ENCODE measurements at regions not wholly inside any gene's neighbourhood (a gene's known extent, or its start where the extent isn't known, plus 50 kb on each side); places are given as distances from the start of the nearest gene placed in this dataset.
A peak's percentile ranks its signal among the peaks of the same experiment; 100 is the strongest.

DNA sequence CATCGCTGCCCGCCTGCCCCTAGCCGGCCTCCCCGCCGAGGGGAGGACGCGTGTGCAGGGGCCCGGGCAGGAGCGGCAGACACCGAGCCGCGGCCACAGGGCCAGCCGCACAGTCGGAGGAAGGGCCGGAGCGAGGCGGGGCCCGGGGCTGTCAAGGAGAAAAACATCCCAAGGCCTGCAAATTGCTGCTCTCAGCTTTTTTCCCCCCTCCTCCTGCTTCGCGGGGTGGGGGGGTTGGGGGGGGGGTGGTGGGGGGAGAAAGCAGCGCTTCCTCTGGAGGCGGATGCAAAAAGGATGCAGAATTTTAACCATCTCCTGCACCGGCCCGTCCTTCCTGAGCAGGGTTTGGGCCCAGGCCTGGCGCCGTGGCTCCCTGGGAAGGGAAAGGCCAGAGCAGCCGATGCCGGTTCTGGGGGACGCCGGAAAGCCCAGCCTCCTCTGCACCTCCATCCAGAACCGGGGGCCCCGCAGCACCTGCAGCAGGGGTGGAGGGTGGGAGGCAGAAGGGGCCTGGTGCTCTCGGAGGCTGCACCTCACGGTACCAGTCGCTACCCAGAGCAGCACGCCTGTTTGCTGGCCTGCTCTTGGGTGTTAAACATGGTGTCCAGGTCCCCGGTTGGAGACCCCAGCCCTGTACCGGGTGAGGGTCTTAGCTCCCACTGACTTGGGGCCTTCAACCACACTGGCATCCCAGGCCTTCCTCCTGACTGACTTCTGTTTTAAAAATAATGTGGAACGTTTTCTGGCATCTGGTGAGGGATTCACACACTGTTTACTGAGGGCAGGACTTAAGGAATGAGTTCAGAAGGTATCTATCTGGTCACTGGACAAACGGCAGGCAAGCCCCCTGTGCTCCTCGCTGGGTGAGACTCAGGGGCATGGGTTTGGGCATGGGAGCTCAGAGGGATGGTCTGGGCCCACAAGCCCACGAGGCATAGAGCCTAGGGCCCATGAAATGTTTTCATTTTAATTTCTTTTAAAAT, 77.4 kb upstream of the WNT7B start:
- peak; percentile 50 for DNase-seq

DNA sequence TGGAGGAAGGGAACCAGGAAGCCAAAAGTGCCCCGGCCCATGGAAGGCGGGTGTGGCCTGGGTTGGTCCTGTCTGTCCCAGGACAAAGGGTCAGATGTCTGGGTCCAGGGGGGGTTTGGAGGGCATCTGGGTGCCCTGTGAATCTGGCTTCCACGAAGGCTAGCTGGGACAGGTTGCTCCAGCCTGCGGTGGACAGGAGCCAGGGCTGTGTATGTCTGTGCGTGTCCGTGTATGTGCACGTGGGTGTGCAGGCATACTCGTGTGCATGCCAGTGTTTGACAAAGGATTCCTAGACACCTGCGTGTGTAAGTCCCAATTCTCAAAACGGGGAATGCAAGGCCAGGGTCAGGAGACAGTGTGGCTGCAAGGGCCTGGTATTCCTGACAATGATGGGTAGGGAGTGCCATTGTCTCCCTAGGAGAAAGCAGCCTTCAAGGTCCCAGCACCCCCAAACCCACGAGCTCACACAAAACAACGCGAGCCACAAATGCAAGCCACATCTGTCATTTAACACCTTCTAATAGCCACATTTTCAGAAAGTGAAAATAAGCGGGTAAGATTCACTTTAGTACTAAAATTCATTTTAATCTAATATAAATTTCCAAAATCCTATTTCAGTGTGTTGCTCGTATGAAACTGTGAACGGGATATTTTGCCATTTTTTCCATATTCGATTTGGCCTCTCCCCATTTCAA, 78.4 kb upstream of the WNT7B start:
- no peak for DNase-seq

DNA sequence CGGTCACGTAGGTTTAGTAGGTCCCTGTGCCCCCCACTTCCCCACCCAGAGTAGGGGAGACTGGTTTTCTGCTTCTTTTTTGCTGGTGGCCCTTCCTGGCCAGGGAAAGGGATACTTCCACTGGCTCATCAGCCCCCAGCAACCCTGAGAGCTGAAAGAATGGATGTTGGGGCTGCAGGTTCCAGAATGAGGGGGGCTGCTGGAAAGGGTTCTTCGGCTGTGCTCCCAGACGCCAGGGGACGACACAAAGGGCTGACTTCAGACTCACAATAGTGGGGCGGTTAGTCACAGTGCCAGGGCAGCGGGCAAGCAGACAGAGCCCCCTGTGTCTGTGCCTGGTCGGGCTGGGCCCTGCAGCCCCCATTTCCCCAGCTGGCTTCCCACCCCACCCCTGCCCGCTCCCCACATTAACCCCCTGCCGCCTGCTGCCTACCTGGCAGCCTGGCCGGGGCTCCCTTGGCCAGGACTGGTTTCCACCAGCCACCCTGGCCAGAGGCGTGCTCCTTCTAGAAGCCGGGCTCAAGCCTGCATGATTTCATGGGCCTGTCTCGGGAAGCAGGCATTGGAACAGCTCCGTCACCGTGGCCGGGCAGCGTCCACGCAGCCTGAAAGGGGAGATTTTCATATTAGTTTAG, 79.1 kb upstream of the WNT7B start:
- DNase-seq, result no peak

DNA sequence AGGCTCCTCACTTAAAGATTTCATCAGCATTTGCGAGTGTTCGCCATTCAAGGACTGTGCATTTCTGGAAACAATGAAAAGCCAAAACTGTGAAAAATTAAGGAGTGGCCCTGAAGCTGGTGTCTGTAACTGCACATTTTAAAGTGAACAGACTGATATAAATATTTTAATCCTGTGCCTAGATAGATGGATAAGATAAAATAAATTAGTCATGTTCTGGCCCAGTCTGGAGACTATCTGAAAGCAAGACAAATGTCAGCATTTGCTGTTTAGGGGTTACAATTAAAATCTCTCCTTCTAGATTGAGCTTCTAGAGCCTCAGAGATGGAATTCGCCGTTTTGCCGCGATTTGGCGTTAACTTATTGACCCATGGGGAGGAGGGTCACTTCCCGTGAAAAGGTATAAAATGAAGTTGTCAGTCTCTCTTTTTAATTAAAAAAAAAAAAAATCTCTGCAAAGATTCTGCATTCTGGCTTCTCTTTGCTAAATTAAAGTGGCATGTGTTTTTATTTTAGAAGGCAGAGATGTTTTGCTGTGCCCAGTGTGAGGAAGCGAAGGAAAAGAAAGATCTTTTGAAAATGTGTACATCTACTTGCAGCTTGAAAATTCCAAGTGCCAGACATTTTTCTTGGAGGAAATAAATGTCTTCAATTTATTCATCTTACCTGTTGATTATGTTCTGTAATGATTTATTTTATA, 79.7 kb upstream of the WNT7B start:
- no peak for DNase-seq

DNA sequence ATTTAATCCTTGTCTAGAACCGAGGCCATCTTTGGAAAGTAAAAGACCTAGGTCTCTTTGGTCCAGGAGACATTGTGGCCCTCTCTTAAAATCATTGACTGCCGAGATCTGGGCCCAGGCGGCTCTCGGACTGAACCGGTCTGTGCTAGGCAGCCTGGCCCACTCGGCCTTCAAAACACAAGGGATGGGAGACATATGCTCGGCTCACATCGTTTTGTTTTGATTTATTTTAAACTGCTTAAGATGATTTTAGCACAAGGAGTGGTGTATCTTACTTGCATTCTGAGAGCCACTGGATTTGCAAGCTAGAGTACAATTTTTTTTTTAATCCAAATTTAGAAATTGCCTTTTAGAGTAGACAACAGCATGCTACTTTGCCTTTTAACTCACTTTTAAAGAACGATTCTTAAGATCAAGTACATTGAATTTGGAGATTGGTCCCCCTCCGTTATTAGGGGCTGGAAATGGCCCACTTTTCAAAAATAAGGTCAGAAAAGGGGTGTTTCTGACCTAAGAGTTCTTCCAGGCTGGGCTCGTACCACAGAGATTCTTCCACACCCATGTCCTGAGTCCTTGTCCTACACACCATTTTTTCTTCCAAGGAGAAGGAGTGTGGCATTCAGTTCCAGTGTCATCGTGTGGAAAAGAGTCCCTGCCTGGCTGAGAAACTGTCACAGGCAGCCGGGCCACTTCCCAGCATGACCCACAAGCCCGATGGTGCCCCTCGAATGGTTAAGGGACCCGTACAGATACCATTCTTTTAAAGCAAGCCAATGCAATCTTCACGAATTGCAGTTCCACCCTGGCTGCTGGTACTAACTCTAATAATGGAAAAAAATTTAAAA, 80.5 kb upstream of the WNT7B start:
- DNase-seq, result no peak

DNA sequence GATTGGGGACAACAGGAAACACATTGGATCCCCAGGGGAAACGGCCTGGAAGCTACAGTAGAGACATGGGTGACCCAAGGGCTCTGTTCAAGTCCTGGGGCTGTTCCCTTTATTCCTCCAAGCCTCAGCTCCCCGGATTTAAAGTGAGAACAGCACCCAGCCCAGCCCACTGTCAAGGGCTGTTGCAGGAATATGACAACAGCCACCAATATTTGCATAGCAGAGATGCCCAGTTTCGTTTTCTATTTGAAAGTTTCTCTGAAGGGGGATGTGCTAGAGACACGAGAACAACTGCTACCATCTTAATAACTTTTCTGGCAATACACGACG, 81.1 kb upstream of the WNT7B start:
- DNase-seq, result peak; percentile 85

DNA sequence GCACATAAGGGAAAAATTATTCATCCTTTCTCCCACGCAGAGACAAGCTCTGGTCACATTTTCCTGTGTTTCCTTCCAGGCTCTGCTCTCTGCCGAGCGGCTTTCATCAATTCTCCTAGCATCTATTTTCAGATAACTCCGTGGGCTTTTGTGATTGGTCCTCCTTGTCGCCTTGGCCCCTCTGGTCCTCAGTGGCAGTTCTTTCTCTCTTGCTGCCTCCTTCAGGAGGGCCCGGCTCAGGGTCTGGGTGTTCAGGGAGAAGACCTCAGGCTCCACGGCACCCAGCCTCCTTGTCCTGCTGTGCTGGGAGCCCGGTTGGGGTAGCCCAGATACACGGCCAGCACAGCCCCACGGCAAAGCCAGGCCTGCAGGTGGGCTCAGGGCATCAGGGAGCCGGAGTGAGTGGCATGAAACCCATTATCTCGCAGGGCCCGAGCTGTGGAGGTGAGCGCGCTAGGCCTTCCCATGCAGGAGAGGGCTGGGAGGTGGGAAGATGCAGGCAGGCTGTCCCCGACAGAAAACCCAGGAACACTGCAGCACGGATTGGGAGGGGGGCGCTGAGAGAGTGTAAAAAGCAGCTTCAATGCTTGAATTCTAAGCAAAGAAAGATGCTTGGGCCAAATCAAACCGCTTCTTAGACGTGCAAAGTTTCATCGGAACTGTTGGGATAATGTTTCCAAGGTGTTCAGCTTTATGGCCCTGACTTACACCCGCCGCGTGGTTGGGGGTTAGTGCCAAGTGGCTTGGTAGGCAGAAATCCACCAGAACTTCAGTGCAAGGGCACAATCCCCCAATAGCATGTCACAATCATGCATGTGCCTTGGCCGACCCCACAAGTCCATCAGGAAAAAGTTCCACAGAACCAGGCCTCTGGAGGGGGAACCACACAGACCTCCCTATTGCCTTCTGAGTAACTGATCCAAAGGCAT, 81.9 kb upstream of the WNT7B start:
- no peak for DNase-seq

DNA sequence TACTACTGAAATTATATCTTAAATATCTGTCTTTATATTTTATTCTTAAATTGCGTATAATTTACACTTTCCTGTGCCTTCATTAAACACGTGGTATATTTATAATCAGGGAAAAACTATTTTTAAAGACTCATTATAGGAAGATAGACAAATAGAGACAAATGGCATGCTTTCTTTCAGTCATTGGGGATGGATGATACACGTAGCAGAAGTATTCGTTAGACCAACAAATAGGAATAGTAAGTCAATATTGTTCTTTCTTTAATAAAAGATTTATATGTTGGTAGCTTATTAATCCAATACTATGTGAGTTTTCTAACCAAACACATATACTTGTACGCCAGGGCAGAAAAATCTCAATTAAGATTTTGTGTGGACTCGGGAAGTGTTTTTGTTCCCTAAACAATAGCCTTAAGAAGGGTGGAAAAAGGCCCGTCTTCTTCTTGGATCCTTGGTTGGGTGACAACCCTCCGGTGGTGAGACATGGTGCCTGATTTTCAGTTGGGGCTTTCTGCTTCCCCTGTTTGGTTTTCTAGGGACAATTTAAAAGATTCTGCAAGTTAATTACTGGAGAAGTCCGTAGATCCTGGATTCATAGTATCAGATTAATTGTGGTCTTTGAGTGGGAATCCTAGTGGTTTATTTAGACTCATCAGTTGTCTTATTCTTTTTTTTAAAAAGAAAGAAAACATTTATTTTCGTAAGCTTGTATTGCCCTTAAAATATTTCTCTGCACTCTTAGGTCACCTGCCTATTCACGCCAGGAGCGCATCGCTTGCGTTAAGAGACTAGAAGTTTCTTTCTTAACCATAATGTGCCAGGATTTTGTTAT, 83.5 kb upstream of the WNT7B start:
- no peak for DNase-seq

DNA sequence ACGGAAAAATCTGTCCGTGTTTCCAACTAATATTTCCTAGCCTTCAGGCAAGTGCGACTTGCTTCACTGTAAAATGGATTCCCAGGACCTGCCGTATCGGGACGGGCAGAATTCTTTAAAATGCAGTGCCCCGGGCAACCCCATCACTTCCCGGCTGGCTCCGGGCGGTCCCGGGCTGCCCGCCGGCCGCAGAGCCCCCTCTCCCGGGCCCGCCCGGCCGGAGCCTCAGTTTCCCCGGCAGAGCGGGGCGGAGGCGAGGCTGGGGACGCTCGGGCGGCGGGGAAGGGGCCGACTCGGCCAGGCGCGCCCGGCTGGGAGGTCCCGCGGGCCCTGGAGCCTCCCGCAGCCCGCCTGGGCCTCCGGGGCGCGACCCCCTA, 84.2 kb upstream of the WNT7B start:
- no peak for DNase-seq

DNA sequence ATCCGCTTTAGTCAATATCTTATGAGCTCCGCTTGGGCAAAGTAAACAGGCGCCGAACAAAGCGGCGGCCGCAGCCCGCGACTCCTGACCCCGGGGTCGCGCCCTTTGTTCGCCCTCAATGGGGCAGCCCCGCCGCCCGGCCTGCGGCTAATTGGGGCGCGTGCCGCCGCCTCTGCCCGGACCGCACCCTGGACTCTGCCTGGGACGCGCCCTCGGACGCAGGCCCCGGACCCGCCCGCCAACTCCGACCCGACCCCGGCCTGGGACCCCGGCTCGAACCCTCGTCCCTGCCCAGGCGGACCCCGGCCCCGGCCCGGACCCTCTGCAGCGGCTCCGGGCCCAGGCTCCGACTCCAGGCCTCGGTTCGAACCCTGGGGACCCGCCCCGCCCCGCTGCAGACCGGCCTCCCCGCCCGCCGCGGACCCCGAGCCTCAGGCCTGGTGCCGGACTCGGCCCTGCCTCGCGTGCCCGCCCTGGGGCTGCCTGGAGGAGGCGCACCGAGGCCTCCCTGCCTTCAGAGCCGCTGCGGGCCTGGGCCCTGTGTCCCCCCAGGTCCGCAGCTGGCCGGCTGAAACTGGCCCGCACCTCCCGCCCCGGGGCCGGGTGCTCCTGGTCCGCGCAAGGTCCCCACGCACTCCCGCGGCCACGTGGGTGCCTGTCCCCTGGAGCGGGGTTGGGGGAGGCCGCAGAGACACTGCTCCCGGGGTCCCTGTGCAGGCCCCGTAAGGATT, 84.7 kb upstream of the WNT7B start:
- no peak for DNase-seq

DNA sequence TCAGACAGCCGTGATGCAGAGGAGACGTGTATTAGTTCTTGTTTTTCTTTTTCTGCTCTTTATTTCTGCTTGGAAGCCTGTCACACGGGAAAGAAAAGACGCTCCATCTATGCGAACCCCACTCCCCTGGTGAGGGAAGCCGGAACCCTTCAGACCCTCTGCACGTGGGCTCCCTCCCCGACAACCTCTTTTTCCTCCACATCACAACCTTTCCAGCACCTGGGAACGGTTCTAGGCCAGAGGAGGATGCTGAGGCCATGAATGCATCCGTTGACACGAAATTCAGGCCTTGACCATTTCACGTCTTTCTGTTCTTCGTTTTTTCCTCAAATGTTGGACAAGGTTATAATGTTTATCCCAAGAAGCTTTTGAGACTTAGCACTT, 85.3 kb upstream of the WNT7B start:
- DNase-seq, result no peak

DNA sequence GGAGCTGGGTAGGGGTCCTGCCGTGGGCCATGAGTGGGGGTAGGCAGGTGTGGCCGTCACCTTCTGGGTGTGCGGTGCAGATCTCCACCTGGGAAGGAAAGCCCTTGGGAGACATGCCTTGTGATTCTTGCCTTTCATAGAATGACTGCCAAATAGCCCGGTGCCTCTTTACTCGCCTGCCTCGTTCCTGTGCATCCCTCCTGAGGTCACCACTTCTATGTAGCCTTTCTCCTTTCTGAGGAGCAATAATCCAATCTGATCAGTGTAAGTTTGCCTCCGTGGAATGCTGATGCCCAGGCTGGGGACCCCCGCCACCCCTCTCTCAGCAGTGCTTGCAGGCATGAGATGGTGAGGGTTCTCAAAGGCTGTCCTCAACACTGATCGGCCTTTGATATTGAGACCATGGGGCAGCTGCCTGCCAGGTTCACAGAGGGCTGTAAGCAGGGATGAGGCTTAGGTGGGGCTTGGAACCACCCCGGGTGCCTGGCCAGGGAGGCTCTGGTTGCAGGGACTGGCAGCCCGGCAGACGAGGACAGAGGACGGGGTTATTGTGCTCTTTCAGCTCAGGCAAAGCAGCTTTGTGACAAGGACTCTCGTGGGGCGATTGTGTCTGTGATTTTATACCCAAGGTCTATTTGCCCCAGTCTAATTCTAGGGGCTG, 86.1 kb upstream of the WNT7B start:
- DNase-seq, result no peak

DNA sequence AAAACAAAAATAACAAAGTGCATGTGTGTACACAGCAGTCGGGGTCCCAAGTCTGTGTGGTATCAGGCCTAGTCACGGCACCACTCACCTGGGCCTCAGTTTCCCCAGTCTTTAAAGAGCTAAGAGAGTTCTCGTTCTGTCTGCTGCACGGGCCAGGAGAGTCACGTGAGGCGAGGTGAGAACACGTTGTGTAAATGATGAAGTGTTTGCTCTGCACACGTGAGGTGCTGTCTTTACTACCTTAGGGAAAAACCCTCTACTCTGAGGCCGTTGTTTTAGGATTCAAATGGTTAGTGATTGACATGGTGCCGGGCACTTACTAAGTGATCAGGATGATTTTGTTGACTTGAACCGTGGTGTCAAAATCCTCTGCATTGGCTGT, 86.5 kb upstream of the PPARA start:
- peak; percentile 88 for DNase-seq

DNA sequence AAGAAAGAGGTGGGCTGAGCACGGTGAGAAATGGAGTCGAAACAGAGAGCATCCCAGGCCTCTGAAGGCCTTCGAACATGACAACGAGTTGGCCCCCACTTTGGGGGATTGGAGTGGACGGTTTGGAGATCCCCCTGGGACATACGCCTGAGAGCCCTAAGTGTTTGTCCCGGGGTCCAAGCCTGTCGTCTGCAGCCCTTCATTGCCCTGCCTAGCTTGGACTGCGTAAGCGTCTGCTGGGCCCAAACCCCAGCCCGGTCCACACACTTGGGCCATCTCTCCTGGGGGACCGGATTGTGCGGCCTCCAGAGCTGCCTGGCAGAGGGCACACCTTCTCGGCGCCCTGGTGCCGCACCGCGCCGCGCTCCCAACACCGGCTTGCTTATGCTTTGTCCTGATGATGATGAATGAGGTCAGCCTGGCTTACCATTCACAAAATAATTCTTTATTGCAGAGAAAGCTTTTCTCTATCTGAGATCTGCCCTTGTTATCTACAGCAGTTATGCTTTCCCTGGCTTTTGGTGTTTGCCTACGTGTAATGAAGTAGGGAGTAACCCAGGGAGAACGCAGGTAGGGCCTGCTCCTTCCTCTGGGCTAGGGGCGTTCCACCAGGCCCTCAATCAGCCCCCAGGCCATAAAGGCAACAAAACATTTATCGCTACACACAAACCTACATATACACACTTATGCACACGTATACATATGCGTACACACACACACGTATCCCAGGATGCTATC, 85.9 kb upstream of the PPARA start:
- peak; percentile 25 for DNase-seq

DNA sequence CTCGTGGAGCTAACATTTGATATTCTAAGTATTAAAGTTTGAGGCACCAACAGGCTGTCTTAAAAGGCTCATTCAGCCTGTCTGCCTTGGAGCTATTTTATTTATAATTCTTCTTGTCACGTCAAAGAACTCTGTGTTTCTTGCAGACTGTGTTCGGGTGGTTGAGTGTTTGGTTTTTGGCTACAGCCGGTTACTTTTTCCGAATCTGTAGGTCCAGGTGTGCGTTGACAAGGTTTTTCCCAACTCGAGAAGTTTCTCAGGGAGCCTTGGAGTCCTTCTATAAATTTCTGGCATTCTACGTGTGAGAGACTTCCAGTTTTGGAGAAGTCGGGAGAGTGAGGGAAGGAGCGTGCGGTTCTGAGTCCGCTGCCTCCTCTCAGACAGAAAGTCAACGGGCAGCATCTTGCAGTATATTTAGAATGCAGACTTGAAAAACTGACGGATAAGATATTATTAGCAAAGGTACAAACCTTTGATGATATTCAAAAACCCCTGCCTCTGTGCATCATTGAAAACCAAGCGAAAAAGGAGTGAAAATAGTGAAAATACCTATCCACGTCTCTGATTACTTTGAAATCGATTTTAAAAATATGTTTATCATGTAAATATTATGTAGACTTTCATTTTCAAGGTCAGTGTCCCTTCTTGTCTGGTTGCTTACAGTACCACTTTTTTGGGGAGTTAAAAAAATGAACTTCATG, 85.2 kb upstream of the PPARA start:
- DNase-seq, result peak; percentile 21

DNA sequence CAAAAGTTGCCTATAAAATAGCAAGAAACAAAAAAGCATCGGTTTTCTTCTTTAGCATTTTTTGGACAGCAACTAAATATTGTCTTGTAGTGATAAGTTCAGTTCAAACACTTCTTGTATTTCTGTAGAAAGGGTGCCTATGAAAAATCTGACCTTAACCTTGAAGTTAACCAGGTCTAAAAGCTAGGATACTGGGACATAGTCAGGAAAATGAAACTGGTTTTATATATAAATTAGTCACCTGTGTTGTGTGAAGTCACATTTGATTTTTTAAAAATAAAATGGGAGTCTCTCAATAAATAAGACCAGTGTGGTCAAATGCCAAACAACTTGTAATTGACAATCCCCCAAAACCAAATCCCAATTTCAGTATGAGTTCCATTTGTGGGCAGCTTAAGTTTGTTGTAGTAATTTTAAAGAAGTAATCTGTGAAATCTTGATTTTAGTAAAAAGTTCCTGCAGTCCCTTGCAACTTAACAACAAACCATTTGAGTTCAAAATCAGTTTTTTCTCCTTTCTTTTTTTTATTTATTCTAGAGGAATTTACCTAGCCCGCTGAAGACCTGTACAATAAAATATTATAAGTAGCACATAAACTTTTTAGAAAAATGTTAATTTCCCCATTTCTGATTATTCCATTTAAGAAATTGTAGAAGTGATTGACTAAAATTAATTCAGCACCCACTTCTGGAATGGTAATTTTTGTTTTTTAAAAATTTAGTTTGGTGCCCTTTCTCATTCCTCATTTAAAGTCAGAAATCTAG, 84.5 kb upstream of the PPARA start:
- DNase-seq, result no peak

DNA sequence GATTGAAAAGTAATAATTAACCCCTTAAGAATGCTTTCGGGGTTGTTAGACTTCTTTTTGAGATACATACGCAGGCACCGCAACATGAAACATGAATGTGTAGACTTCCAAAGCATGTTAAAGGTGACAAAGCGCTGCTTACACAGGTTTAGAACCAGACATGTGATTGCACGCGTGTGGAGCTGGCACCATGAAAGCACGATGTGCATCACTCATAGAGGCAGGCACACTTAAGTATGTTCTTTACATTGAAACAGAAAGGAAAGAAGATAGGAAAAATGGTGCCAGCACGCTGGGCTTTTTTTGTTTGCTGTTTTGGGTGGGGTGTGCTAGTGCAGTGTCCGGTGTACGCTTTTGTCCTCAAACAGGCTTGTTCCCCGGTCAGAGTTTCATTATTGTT, 83.6 kb upstream of the PPARA start:
- DNase-seq, result peak; percentile 68
